DOHH2 (cell line): ENCODE measurements at regions not wholly inside any gene's neighbourhood (a gene's known extent, or its start where the extent isn't known, plus 50 kb on each side); places are given as distances from the start of the nearest gene placed in this dataset.

Experiments
- H3F3A ChIP-seq: fragments of 200-600 bp; sonication (generic), shearing (Covaris generic); 2 replicates; pipeline ENCODE4 v1.6.0; 2016; ENCODE audit warnings: antibody characterized with exemption, mild to moderate bottlenecking; ENCODE audit not compliant: control insufficient read depth, insufficient read depth
- H3K27ac ChIP-seq: fragments of 200-600 bp; sonication (generic); 2 replicates; pipeline ENCODE4 v1.5.1; 2014; ENCODE audit warnings: low read depth, mild to moderate bottlenecking, low read length, moderate library complexity
- H3K27me3 ChIP-seq: fragments of 200-600 bp; sonication (generic); 2 replicates; pipeline ENCODE4 v1.6.1; 2014; ENCODE audit warnings: mild to moderate bottlenecking, low read length, mixed read lengths; ENCODE audit not compliant: control insufficient read depth
- H3K36me3 ChIP-seq: fragments of 200-600 bp; sonication (generic); 2 replicates; pipeline ENCODE4 v1.6.1; 2014; ENCODE audit warnings: mild to moderate bottlenecking, low read length, moderate library complexity, mixed read lengths; ENCODE audit not compliant: control insufficient read depth
- H3K4me1 ChIP-seq: fragments of 200-600 bp; sonication (generic); 2 replicates; pipeline ENCODE4 v1.6.1; 2014; ENCODE audit warnings: mild to moderate bottlenecking, low read length, mixed read lengths; ENCODE audit not compliant: control insufficient read depth
- H3K4me2 ChIP-seq: fragments of 200-600 bp; sonication (generic); 2 replicates; pipeline ENCODE4 v1.6.0; 2014; ENCODE audit warnings: mild to moderate bottlenecking, low read length, moderate library complexity
- H3K4me3 ChIP-seq: fragments of 200-600 bp; sonication (generic); 2 replicates; pipeline ENCODE4 v1.5.1; 2014; ENCODE audit warnings: mild to moderate bottlenecking, low read length, mixed read lengths
- H3K79me2 ChIP-seq: fragments of 200-600 bp; sonication (generic); 2 replicates; pipeline ENCODE4 v1.6.1; 2014; ENCODE audit warnings: mild to moderate bottlenecking, low read length, mixed read lengths; ENCODE audit not compliant: control insufficient read depth
- H3K9me2 ChIP-seq: fragments of 200-600 bp; sonication (generic); replicated peaks from 2 replicates; pipeline ENCODE4 v1.6.1; 2014; ENCODE audit warnings: mild to moderate bottlenecking, low read length, mixed read lengths; ENCODE audit not compliant: control insufficient read depth
- H3K9me3 ChIP-seq: fragments of 200-600 bp; sonication (generic); 2 replicates; pipeline ENCODE4 v1.6.1; 2014; ENCODE audit warnings: antibody characterized with exemption, low read length, mixed read lengths; ENCODE audit not compliant: control insufficient read depth, insufficient read depth
- H4K20me1 ChIP-seq: fragments of 200-600 bp; sonication (generic); 2 replicates; pipeline ENCODE4 v1.6.0; 2014; ENCODE audit warnings: low read depth, mild to moderate bottlenecking, antibody characterized with exemption, low read length, moderate library complexity; ENCODE audit not compliant: control insufficient read depth, insufficient read depth
- EZH2phosphoT487 ChIP-seq: fragments of 200-600 bp; sonication (generic); IDR thresholded peaks from 2 replicates; pipeline ENCODE4 v1.6.1; 2017; ENCODE audit warnings: borderline replicate concordance, mild to moderate bottlenecking, antibody characterized with exemption, low read length, moderate library complexity, mixed read lengths
- TF ChIP-seq, protein P1 (sequence below): fragments of 200-600 bp; sonication (generic); IDR thresholded peaks from one replicate; pipeline ENCODE4 v1.5.1; 2014; ENCODE audit warnings: antibody characterized with exemption, mild to moderate bottlenecking, low read depth, low read length; ENCODE audit not compliant: poor library complexity, severe bottlenecking

DNA sequence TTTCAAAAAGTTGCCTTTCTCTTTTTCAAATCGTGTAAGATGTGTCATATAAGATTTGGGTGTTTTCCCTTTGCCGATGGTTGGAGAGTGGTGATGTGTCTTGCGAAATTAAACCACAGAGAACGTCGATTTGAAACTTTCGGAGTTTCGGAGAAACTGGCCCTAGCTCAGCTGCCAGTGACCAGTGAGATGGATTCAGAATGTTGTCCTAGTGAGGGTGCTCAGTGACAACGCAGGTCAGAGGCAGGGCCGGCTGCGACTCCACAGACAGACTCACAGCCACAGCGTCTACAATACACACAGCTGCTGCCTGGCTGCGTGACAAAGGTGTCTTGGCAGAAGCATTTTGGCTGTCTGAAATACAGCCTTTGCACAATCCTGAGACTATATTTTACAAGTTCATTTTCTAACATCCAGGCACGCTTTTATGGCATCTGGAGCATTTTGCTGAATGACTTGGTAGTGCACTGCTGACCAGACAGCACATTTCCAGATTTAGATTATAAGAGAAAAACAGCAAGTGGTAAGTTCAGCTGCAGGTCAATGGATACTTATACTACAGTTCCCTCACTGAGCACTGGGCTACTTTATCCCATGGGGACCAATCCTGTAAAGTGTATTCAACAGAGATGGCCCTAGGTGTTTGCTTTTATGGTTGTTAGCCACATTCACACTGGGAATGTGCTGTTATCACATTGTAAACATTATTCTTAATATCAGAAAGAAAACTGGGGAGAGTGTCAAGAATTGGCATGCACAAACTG, 207.5 kb downstream of the KCNRG start:
- Histone ChIP-seq H4K20me1 (no peaks in the 10 kb centered on the region), H3K36me3 (no peaks in the 10 kb centered on the region), H3K79me2 (no peaks in the 10 kb centered on the region), H3K9me2 (no peaks in the 10 kb centered on the region), H3F3A (no peaks in the 10 kb centered on the region), H3K4me1 (no peaks in the 10 kb centered on the region), H3K9me3 (no peaks in the 10 kb centered on the region), H3K4me3 (no peak overlapping the region), H3K4me2 (no peak overlapping the region), H3K27me3 (no peaks in the 10 kb centered on the region), H3K27ac (no peak overlapping the region)
- TF ChIP-seq, protein P1, sequence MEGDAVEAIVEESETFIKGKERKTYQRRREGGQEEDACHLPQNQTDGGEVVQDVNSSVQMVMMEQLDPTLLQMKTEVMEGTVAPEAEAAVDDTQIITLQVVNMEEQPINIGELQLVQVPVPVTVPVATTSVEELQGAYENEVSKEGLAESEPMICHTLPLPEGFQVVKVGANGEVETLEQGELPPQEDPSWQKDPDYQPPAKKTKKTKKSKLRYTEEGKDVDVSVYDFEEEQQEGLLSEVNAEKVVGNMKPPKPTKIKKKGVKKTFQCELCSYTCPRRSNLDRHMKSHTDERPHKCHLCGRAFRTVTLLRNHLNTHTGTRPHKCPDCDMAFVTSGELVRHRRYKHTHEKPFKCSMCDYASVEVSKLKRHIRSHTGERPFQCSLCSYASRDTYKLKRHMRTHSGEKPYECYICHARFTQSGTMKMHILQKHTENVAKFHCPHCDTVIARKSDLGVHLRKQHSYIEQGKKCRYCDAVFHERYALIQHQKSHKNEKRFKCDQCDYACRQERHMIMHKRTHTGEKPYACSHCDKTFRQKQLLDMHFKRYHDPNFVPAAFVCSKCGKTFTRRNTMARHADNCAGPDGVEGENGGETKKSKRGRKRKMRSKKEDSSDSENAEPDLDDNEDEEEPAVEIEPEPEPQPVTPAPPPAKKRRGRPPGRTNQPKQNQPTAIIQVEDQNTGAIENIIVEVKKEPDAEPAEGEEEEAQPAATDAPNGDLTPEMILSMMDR: no peak
- no peak for TF ChIP-seq EZH2phosphoT487

DNA sequence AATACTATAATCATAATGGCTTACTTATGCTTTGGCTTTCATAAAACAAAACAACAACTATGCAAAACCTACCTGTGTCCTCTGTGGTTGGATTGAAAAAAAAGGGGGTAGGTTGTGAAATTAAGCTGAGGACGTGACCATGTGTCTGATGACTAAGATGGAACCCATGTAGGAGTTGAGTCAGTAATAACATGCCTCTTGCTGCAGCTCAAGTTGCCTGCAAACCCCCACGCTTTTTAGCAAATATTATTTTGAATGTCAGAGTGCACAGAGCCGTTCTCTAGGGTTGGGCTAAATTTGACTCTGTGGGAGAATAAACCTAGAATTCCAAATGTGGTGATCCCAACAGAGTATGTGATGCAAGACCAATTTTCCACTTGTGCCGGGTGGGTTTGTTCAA, 209.3 kb downstream of the KCNRG start:
- no peaks in the 10 kb centered on the region for H3K9me3 ChIP-seq
- no peaks in the 10 kb centered on the region for H4K20me1 ChIP-seq
- no peaks in the 10 kb centered on the region for H3K79me2 ChIP-seq
- no peak overlapping the region for H3K27ac ChIP-seq
- no peaks in the 10 kb centered on the region for H3F3A ChIP-seq
- H3K27me3 ChIP-seq: no peaks in the 10 kb centered on the region
- no peak overlapping the region for H3K4me2 ChIP-seq
- no peak overlapping the region for H3K4me3 ChIP-seq
- no peak for TF ChIP-seq EZH2phosphoT487
- TF ChIP-seq, protein P1: no peak
- no peaks in the 10 kb centered on the region for H3K36me3 ChIP-seq
- no peaks in the 10 kb centered on the region for H3K9me2 ChIP-seq
- no peaks in the 10 kb centered on the region for H3K4me1 ChIP-seq

- H3K79me2 ChIP-seq: no peaks in the 10 kb centered on the region
- no peaks in the 10 kb centered on the region for H3K9me2 ChIP-seq
- no peak overlapping the region for H3K27ac ChIP-seq
Observed at GRCh38 chr13:50225193-50226155, 210.2 kb downstream of the KCNRG start.

More at GRCh38 chr13:50225193-50226155, 210.2 kb downstream of the KCNRG start:
- Histone ChIP-seq H4K20me1 (no peaks in the 10 kb centered on the region), H3K27me3 (no peaks in the 10 kb centered on the region), H3K4me1 (peaks cover 3% of the 10 kb centered on the region), H3F3A (no peaks in the 10 kb centered on the region), H3K4me3 (no peak overlapping the region), H3K4me2 (no peak overlapping the region), H3K9me3 (no peaks in the 10 kb centered on the region), H3K36me3 (no peaks in the 10 kb centered on the region)
- no peak for TF ChIP-seq EZH2phosphoT487
- TF ChIP-seq, protein P1: no peak
